Kidney capillary endothelial cell (primary cell): ENCODE measurements at regions not wholly inside any gene's neighbourhood (a gene's known extent, or its start where the extent isn't known, plus 50 kb on each side); places are given as distances from the start of the nearest gene placed in this dataset.
"Not testable (repeated sequence)": the region's sequence is repeated elsewhere in the genome, so short reads cannot be mapped to it uniquely, and the experiment has no call there.

Source experiments
- DNase-seq: peaks from one replicate; pipeline ENCODE4 v3.0.0-alpha.2; 2018; ENCODE audit warnings: low spot score

GRCh38 chr20:52008874-52009273 lies 182.7 kb downstream of the ZFP64 start:
- DNase-seq = no peak

- no peak for DNase-seq
Measured at GRCh38 chr20:52004715-52005114, 186.9 kb downstream of the ZFP64 start.

- no peak for DNase-seq
Measured at GRCh38 chr20:52004018-52004417, 187.6 kb downstream of the ZFP64 start.

- DNase-seq = no peak
Measured at GRCh38 chr20:52003415-52003814, 188.2 kb downstream of the ZFP64 start.

DNA sequence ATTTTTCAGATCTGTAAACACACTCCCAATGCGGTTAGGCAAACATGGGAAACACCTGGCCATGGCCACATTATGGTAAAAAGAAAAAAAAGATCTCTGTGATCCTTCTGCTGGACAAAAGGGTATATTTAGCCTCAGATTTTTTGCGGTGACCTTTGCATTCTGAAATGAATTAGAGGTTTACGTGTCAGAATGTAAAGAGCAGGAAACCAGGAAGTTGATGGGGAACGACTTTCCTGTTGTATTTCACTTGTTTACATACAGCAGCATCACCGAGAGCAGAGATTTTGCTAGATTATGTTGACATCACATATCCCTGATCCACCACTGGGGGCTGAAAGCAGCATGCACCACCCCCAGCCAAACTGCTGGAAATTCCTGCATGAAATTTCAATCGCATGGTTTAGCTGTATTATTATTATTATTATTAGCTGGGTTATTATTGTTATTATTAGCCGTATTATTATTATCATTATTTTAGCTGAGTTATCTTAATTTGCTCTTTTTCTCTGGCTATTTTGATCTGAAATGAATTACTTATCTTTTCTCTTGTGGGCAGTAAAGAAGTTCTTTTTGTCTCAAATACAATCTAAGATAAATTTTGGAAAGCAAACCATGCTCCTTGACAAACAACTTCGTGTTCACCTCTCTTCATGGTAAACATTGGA lies 189.4 kb downstream of the ZFP64 start:
- DNase-seq = peak; percentile 29

DNA sequence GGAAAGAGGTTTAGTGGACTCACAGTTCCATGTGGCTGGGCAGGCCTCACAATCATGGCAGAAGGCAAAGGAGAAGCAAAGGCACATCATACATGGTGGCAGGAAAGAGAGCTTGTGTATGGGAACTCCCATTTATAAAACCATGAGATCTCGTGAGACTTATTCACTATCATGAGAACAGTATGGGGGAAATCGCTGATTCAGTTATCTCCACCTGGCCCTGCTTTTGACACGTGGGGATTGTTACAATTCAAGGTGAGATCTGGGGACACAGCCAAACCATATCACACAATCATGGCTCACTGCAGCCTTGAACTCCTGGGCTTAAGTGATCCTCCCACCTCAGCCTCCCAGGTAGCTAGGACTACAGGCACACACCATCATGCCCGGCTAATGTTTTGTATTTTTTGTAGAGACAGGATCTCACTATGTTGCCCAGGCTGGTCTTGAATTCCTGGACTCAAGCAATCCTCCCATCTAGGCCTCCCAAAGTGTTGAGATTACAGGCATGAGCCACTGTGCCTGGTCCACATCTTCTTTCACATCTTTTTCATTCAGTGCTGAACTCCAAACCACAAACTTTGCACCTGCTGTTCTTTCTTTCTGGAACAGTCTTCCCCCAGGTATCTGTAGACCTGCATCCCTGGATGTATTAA lies 194.2 kb downstream of the ZFP64 start:
- not testable (repeated sequence) for DNase-seq

DNA sequence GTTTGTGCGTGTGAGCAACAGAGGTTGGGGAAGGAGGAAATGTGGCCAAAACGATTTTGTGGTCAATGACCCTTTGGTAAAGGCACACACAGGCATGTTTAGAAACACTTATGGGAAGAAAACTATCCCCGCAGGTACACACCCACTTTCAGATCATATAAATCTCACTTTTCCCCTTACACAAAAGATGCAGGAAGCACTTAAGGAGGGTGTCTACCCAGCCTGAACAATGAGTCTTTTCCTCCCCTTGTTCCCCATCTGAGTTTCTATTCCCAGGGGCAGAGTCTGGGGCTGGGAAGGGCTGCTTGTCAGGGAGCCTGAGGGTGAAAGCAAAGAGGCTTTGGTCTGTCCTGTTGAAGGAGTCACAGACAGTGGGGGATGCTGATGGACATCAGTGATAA lies 193.2 kb upstream of the SALL4 start:
- peak; percentile 21 for DNase-seq

GRCh38 chr20:51994751-51995417 lies 192.6 kb upstream of the SALL4 start:
- DNase-seq = no peak

DNA sequence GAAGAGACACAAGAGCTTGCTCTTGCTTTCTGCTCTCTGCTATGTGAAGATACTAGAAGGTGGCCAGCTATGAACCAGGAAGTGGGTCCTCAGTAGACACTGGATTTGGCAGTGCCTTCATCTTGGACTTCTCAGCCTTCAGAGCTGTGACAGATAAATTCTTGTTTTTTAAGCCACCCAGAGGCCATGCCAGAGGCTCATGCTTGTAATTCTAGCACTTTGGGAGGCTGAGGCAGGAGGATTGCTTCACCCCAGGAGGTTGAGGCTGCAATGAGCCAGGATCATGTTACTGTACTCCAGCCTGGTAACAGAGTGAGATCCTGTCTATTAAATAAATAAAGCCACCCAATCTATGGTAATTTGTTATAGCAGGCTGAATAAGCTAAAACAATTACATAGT lies 185.5 kb upstream of the SALL4 start:
- DNase-seq = no peak

- peak; percentile 96 for DNase-seq
Measured at GRCh38 chr20:51985013-51985415, 182.7 kb upstream of the SALL4 start.

DNA sequence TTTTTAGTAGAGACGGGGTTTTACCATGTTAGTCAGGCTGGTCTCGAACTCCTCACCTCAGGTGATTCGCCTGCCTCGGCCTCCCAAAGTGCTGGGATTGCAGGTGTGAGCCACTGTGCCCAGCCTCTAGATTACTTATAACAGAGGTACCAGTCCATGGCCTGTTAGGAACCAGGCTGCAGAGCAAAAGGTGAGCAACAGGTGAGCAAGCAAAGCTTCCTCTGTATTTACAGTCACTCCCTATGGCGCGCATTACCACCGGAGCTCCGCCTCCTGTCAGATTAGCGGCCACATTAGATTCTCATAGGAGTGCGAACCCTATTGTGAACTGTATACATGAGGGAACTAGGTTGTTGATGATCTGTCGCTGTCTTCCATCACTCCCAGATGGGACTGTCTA lies 178.0 kb upstream of the SALL4 start:
- DNase-seq = no peak

DNA sequence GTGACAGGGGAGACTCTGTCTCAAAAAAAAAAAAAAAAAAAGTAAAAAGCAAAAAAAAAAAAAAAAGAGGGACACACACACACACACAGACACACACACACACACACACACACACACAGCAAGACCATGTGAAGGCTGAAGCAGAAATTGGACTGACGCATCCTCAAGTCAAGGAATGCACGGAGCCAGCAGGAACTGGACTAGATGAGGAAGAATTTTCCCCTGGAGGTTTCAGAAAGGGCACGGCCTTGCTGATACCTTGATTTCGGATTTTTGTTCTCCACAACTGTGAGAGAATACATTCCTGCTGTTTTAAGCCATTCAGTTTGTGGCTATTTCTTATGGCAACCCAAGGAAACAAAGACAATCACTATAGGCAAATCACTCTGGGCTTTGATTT lies 176.9 kb upstream of the SALL4 start:
- DNase-seq = no peak

DNA sequence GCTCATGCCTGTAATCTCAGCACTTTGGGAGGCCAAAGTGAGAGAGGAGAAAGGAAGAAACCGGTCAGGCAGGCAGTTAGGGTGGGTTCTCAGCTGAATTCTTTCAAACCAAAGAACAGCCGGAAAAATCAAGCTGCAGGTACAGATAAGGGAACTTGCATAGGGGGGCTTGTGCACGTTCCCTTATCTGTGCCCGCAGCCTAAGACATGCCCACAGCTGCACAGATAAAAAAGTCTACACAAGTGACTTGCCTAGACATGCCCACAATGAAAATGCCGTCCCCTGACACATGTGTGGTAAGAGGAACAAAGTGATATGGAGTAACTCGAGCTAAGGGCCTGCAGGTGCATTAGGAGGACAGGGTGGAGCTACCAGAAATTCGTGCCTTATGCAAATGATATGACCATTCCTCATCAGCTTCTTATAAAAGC lies 175.8 kb upstream of the SALL4 start:
- DNase-seq = no peak

- no peak for DNase-seq
Measured at GRCh38 chr20:51972056-51972455, 169.7 kb upstream of the SALL4 start.

- no peak for DNase-seq
Measured at GRCh38 chr20:51970858-51971257, 168.5 kb upstream of the SALL4 start.

- no peak for DNase-seq
Measured at GRCh38 chr20:51969191-51969590, 166.9 kb upstream of the SALL4 start.

GRCh38 chr20:51968151-51968550 lies 165.8 kb upstream of the SALL4 start:
- DNase-seq = no peak

DNA sequence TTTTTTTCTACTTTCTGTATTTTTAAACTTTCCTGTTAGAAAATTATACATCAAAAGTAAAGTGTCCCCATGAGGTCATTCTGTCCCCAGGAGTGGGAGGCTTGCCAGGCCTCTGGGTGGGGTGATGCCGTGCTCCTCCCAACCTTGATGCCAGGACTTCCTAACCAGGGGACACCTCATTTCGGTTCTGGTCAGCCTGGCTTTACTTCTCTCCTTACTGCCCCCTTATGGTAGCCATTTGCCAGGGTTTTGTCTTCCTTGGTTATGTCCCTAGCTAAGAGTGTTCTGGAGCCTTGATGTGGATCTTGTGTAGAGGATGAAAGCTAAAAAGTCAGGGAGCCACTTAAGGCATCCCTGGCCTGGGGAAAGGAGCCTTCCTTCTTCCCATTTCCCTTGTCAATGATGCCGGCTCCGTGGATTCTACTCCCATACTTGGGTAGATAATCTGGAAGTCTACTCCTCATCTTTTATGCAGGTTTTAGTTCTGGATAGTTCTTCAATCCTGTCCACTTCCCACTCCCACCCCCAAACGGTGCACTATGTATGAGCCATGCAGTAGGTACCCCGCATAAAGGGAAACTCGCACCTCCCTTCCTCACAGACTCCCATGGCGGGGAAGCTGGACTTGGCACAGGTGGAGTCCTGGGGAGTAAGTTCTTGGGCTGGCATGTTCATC lies 164.1 kb upstream of the SALL4 start:
- DNase-seq = peak; percentile 48

DNA sequence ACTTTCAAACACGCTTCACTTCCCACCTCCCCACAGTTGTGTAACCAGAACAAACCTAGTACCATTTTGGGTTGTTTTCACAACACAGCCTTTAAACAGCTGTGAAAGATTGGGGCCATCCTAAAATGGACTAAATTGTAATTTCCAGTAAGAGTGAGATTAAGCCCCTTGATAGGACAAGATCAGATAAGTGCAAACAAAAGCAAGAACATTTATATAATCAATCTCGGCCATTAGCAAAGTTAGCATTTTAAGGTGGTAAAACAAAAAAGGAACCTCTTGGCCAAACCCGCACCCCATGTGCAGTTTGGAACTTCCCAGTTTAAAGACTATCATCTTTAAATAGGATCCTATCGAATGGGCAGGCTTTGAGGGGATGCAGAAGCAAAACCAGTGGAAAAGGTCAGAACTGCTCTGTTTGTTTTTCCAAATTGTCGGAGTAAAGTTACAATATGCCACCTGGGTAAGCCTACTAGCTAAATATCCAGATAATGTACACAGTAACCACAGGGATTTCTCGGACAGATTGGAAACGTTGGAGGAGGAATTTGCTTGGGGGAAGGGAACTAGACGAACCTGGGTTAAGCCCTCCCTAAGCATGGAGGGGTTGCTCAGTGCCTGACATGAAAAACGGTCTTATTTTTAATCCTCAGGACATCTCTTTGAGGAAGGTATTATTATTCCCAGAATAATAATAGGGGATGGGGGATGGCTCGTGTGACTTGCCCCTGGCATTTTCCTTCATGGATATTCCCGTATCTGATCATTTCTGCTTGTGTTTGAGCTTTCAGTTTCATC lies 159.8 kb upstream of the SALL4 start:
- no peak for DNase-seq

DNA sequence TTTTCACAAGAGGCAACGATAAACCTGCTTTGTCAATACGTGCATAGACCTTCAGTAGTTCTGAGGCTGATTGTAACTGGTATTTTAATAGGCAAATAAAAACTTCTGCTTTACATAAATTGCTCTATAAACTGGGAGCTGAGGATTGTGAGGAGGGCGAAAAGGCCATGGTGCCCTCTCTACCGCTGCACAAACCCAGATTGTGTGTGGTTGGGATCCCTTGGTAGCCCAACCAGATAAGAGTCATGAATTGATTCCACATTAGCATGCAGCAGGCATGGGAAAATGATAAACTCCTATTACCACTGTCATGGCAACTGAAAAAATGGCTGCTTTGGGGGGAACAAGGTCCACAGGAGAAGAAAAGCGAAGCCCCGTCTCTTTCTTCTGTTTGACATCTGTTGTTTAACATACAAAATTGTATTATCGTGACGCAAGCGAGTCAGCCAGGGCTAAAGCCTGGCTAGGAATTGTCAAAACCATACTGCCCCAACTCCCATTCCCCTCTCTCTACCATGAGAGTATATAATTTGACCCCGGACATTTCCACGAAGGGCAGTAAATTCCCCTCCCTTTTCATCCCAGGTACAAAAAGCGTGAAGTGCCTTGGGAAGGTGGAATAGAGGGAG lies 157.8 kb upstream of the SALL4 start:
- DNase-seq = no peak

- DNase-seq = no peak
Measured at GRCh38 chr20:51959066-51959542, 156.8 kb upstream of the SALL4 start.
